GM19468 (cell line): ENCODE measurements at regions not wholly inside any gene's neighbourhood (a gene's known extent, or its start where the extent isn't known, plus 50 kb on each side); places are given as distances from the start of the nearest gene placed in this dataset.

Experiments used
- ATAC-seq: cut with Tn5 transposase; IDR thresholded peaks from one replicate; pipeline ENCODE4 v1.9.1; 2021; ENCODE audit warnings: mild to moderate bottlenecking, moderate library complexity, moderate number of reproducible peaks; ENCODE audit not compliant: unreplicated experiment; ENCODE audit errors: extremely low read depth

GRCh38 chr1:166221316-166221715 lies 54.5 kb upstream of the FAM78B start:
- ATAC-seq, result no peak

- no peak for ATAC-seq
Observed at GRCh38 chr1:166233750-166234366, 67.1 kb upstream of the FAM78B start.

GRCh38 chr1:166235728-166236127 lies 68.9 kb upstream of the FAM78B start:
- no peak for ATAC-seq

- ATAC-seq, result no peak
Observed at GRCh38 chr1:166237675-166238074, 70.9 kb upstream of the FAM78B start.

GRCh38 chr1:166253076-166253779 lies 86.4 kb upstream of the FAM78B start:
- ATAC-seq, result no peak

GRCh38 chr1:166258017-166258416 lies 91.2 kb upstream of the FAM78B start:
- ATAC-seq, result no peak

- ATAC-seq, result no peak
Observed at GRCh38 chr1:166261511-166261910, 94.7 kb upstream of the FAM78B start.

GRCh38 chr1:166270476-166271150 lies 103.8 kb upstream of the FAM78B start:
- ATAC-seq, result no peak

GRCh38 chr1:166271151-166271538 lies 104.3 kb upstream of the FAM78B start:
- ATAC-seq, result no peak

GRCh38 chr1:166272155-166272554 lies 105.4 kb upstream of the FAM78B start:
- ATAC-seq, result no peak

GRCh38 chr1:166272851-166273250 lies 106.0 kb upstream of the FAM78B start:
- no peak for ATAC-seq

- no peak for ATAC-seq
Observed at GRCh38 chr1:166273618-166274017, 106.8 kb upstream of the FAM78B start.

GRCh38 chr1:166282391-166283137 lies 115.8 kb upstream of the FAM78B start:
- ATAC-seq, result no peak

- no peak for ATAC-seq
Observed at GRCh38 chr1:166283190-166283589, 116.4 kb upstream of the FAM78B start.

GRCh38 chr1:166283600-166283999 lies 116.8 kb upstream of the FAM78B start:
- ATAC-seq, result no peak

- ATAC-seq, result no peak
Observed at GRCh38 chr1:166289309-166290050, 122.7 kb upstream of the FAM78B start.

GRCh38 chr1:166295656-166296055 lies 128.9 kb upstream of the FAM78B start:
- ATAC-seq, result no peak

- no peak for ATAC-seq
Observed at GRCh38 chr1:166297993-166298392, 131.2 kb upstream of the FAM78B start.

GRCh38 chr1:166300767-166301166 lies 134.0 kb upstream of the FAM78B start:
- no peak for ATAC-seq
